Fibroblast of the aortic adventitia (primary cell): ENCODE measurements at regions not wholly inside any gene's neighbourhood (a gene's known extent, or its start where the extent isn't known, plus 50 kb on each side); places are given as distances from the start of the nearest gene placed in this dataset.
"Not testable (repeated sequence)": the region's sequence is repeated elsewhere in the genome, so short reads cannot be mapped to it uniquely, and the experiment has no call there.

ENCODE experiments used
- DNase-seq: peaks from one replicate; pipeline ENCODE4 v3.0.0-alpha.2; 2010; ENCODE audit warnings: low read depth
- H3K4me3 ChIP-seq: 2 replicates; pipeline ENCODE4 v1.5.1; 2011; ENCODE audit warnings: low read depth, mild to moderate bottlenecking, control low read depth, low read length, moderate library complexity
- TF ChIP-seq, protein P1 (sequence below): IDR thresholded peaks from 2 replicates; pipeline ENCODE4 v1.5.1; 2011; ENCODE audit warnings: mild to moderate bottlenecking, low read length, control low read depth, inconsistent platforms; ENCODE audit not compliant: insufficient read depth

- no peak for DNase-seq
Observed at GRCh38 chr4:85125688-85126087, 159.2 kb upstream of the WDFY3 start.

GRCh38 chr4:85126991-85127591, 160.6 kb upstream of the WDFY3 start:
- no peak for DNase-seq
- H3K4me3 ChIP-seq: no peak overlapping the region
- TF ChIP-seq, protein P1, sequence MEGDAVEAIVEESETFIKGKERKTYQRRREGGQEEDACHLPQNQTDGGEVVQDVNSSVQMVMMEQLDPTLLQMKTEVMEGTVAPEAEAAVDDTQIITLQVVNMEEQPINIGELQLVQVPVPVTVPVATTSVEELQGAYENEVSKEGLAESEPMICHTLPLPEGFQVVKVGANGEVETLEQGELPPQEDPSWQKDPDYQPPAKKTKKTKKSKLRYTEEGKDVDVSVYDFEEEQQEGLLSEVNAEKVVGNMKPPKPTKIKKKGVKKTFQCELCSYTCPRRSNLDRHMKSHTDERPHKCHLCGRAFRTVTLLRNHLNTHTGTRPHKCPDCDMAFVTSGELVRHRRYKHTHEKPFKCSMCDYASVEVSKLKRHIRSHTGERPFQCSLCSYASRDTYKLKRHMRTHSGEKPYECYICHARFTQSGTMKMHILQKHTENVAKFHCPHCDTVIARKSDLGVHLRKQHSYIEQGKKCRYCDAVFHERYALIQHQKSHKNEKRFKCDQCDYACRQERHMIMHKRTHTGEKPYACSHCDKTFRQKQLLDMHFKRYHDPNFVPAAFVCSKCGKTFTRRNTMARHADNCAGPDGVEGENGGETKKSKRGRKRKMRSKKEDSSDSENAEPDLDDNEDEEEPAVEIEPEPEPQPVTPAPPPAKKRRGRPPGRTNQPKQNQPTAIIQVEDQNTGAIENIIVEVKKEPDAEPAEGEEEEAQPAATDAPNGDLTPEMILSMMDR: no peak

More at GRCh38 chr4:85125688-85126087, 159.2 kb upstream of the WDFY3 start:
- H3K4me3 ChIP-seq: no peak overlapping the region
- TF ChIP-seq, protein P1: no peak

DNA sequence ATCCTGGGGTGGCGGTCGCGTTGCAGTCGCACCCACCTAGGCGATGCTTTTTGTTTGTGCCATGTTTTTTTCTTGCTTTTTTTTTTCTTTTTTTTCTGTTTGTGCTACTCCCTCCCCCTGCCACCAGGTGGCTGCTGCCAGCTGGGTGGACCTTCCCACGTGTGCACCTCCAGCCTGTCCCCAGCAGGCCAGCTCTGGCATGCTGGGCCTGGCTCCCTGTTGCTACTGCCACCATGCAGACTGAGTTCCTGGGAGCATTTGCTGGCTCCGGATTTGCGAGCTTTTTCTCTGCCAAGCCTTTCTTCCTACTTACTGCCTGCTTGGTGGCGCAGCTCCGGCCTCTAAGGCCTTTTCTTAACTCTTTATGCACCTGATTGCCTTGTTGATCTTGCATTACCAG, 161.2 kb upstream of the WDFY3 start:
- H3K4me3 ChIP-seq: no peak overlapping the region
- no peak for DNase-seq
- TF ChIP-seq, protein P1: peak; percentile 50

- DNase-seq: no peak
- TF ChIP-seq, protein P1: no peak
- H3K4me3 ChIP-seq: no peak overlapping the region
Observed at GRCh38 chr4:85128246-85129204, 162.0 kb upstream of the WDFY3 start.

DNA sequence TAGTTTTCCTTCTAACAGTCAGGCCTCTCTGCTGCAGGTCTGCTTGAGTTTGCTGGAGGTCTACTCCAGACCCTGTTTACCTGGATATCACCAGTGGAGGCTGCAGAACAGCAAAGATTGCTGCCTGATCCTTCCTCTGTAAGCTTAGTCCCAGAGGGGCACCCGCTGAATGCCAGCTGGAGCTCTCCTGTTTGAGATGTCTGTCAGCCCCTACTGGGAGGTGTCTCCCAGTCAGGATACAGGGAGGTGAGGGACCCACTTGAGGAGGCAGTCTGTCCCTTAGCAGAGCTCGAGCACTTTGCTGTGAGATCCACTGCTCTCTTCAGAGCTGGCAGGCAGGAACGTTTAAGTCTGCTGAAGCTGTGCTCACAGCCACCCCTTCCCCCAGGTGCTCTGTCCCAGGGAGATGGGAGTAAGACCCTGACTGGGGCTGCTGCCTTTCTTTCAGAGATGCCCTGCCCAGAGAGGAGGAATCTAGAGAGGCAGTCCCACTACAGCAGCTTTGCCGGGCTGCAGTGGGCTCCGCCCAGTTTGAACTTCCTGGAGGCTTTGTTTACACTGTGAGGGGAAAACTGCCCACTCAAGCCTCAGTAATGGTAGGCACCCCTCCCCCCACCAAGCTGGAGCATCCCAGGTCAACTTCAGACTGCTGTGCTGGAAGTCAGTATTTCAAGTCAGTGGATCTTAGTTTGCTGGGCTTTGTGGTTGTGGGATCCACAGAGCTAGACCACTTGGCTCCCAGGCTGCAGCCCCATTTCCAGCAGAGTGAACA, 163.1 kb upstream of the WDFY3 start:
- H3K4me3 ChIP-seq, DNase-seq: not testable (repeated sequence)

GRCh38 chr4:85132117-85132516, 165.6 kb upstream of the WDFY3 start:
- TF ChIP-seq, protein P1: no peak
- no peak for DNase-seq
- no peak overlapping the region for H3K4me3 ChIP-seq

- TF ChIP-seq, protein P1: no peak
- H3K4me3 ChIP-seq: no peak overlapping the region
- DNase-seq: no peak
Observed at GRCh38 chr4:85132570-85132969, 166.1 kb upstream of the WDFY3 start.

DNA sequence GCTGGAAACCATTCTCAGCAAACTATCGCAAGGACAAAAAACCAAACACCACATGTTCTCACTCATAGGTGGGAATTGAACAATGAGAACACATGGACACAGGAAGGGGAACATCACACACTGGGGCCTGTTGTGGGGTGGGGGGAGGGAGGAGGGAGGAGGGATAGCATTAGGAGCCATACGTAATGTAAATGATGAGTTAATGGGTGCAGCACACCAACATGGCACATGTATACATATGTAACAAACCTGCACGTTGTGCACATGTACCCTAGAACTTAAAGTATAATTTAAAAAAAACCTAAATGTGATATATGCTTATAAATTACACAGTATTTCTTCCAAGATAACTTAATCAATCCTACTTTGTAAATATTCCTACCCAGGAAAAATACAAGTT, 173.3 kb upstream of the WDFY3 start:
- not testable (repeated sequence) for DNase-seq, H3K4me3 ChIP-seq
